HepG2 (cell line): ENCODE measurements at regions not wholly inside any gene's neighbourhood (a gene's known extent, or its start where the extent isn't known, plus 50 kb on each side); places are given as distances from the start of the nearest gene placed in this dataset.

Experiments
- ATF2 ChIP-seq: sonication (generic); formaldehyde crosslinking; IDR thresholded peaks from 2 replicates; pipeline ENCODE4 v1.4.0; 2020; ENCODE audit warnings: missing genetic modification reagents
- FOXK1 ChIP-seq: sonication (generic); formaldehyde crosslinking; IDR thresholded peaks from 2 replicates; pipeline ENCODE4 v1.4.0; 2020; ENCODE audit warnings: low read depth, missing genetic modification reagents, borderline replicate concordance
- FOXP1 ChIP-seq, 2 experiments: fragments of 450-650 bp in 1 of 2; IDR thresholded peaks; 2 replicates each; pipeline ENCODE4 v1.6.1; 2017 to 2018; ENCODE audit warnings: antibody characterized with exemption in 1 of 2
- GMEB1 ChIP-seq: sonication (generic); formaldehyde crosslinking; IDR thresholded peaks from 2 replicates; pipeline ENCODE4 v1.5.1; 2020; ENCODE audit warnings: missing genetic modification reagents, mild to moderate bottlenecking, borderline replicate concordance
- HDAC1 ChIP-seq: sonication (generic); formaldehyde crosslinking; IDR thresholded peaks from 2 replicates; pipeline ENCODE4 v1.5.1; 2020; ENCODE audit warnings: mild to moderate bottlenecking, missing genetic modification reagents
- HNF1B ChIP-seq: sonication (generic); formaldehyde crosslinking; IDR thresholded peaks from 2 replicates; pipeline ENCODE4 v1.5.1; 2020; ENCODE audit warnings: mild to moderate bottlenecking, moderate library complexity, missing genetic modification reagents
- HOMEZ ChIP-seq: IDR thresholded peaks from 2 replicates; pipeline ENCODE4 v1.6.1; 2016; ENCODE audit warnings: low read depth
- KAT8 ChIP-seq: IDR thresholded peaks from 2 replicates; pipeline ENCODE4 v1.6.1; 2016; ENCODE audit warnings: missing genetic modification reagents, missing compliant biosample characterization
- KDM6A ChIP-seq: IDR thresholded peaks from 2 replicates; pipeline ENCODE4 v1.6.1; 2016; ENCODE audit warnings: low read depth
- MAF1 ChIP-seq: sonication (generic); formaldehyde crosslinking; IDR thresholded peaks from 2 replicates; pipeline ENCODE4 v1.5.0; 2020; ENCODE audit warnings: missing genetic modification reagents, borderline replicate concordance
- SKI ChIP-seq: fragments of 450-650 bp; IDR thresholded peaks from one replicate; pipeline ENCODE4 v1.6.1; 2018; ENCODE audit warnings: mild to moderate bottlenecking; ENCODE audit not compliant: partially characterized antibody
- ZNF337 ChIP-seq: sonication (generic); formaldehyde crosslinking; IDR thresholded peaks from 2 replicates; pipeline ENCODE4 v1.5.1; 2020; ENCODE audit warnings: missing genetic modification reagents, low read depth, mild to moderate bottlenecking, borderline replicate concordance
- ZNF350 ChIP-seq: sonication (generic); formaldehyde crosslinking; IDR thresholded peaks from 2 replicates; pipeline ENCODE4 v1.4.0; 2020; ENCODE audit warnings: mild to moderate bottlenecking, low read depth, missing genetic modification reagents, borderline replicate concordance
- ZNF687 ChIP-seq: sonication (generic); formaldehyde crosslinking; IDR thresholded peaks from 2 replicates; pipeline ENCODE4 v1.5.1; 2020; ENCODE audit warnings: mild to moderate bottlenecking, missing genetic modification reagents, moderate library complexity
- ZNF772 ChIP-seq: sonication (generic); formaldehyde crosslinking; IDR thresholded peaks from 2 replicates; pipeline ENCODE4 v1.5.0; 2020; ENCODE audit warnings: mild to moderate bottlenecking, missing genetic modification reagents

GRCh38 chr13:30845297-30846214 lies 60.5 kb upstream of the MEDAG start (continued):
- 0 out of 2 replicates have a peak, but pooled peaks have one; percentile 38 for TF ChIP-seq FOXP1 (IDR thresholded peaks at IDR 0.05)
- peak; percentile 93 for TF ChIP-seq FOXP1 (CRISPR knock-in tag; IDR thresholded peaks at IDR 0.05)
- 0 out of 2 replicates have a peak, but pooled peaks have one; percentile 28 for TF ChIP-seq ZNF337 (CRISPR knock-in tag)
- TF ChIP-seq HDAC1 = peak; percentile 69
- TF ChIP-seq FOXK1 = peak; percentile 85; the same call in 1 of the 2 replicates
- TF ChIP-seq ZNF772 (CRISPR knock-in tag) = peak; percentile 47; the same call in 1 of the 2 replicates
- 0 out of 2 replicates have a peak, but pooled peaks have one; percentile 24 for TF ChIP-seq HOMEZ (CRISPR knock-in tag)
- TF ChIP-seq GMEB1 (CRISPR knock-in tag) = 0 out of 2 replicates have a peak, but pooled peaks have one; percentile 12
- TF ChIP-seq ZNF350 (CRISPR knock-in tag) = peak; percentile 74; the same call in 1 of the 2 replicates
- peak; percentile 55; the same call in 1 of the 2 replicates for TF ChIP-seq HNF1B (CRISPR knock-in tag)
- TF ChIP-seq MAF1 (CRISPR knock-in tag) = no peak
- TF ChIP-seq KDM6A (CRISPR knock-in tag) = peak; percentile 62
- TF ChIP-seq KAT8 (CRISPR knock-in tag) = peak; percentile 56
- TF ChIP-seq ATF2 (CRISPR knock-in tag) = 0 out of 2 replicates have a peak, but pooled peaks have one; percentile 20
- TF ChIP-seq ZNF687 (CRISPR knock-in tag) = peak; percentile 73
- peak; percentile 30 for TF ChIP-seq SKI
